HepG2 (cell line): ENCODE measurements at regions not wholly inside any gene's neighbourhood (a gene's known extent, or its start where the extent isn't known, plus 50 kb on each side); places are given as distances from the start of the nearest gene placed in this dataset.

Experiments
- ATAC-seq: fragments of 200-7000 bp; cut with Tn5 transposase; 3 replicates; pipeline ENCODE4 v1.9.1; 2020; ENCODE audit warnings: mild to moderate bottlenecking, moderate library complexity
- BruUV-seq: library from RNA; stranded (reverse); fragments of 400-500 nt; replicated peaks from 2 replicates; lab custom pipeline; 2021; lab: Mats Ljungman, UMichigan
- CTCF ChIA-PET: fragments of 300-600 bp; formaldehyde crosslinking; extraction: SDS; loops from one replicate; lab custom pipeline; 2021; ENCODE audit warnings: low total read pairs, inconsistent platforms, low intra/inter-chr PET ratio; lab: Yijun Ruan, JAX
- POLR2A ChIA-PET: fragments of 350-600 bp; sonication (Branson Sonifier 250); formaldehyde crosslinking; loops from one replicate; lab custom pipeline; 2020; ENCODE audit warnings: antibody characterized with exemption, inconsistent platforms; lab: Yijun Ruan, JAX
- DNase-seq: peaks from one replicate; pipeline ENCODE4 v3.0.0-alpha.2; 2015; ENCODE audit warnings: low spot score
- FAIRE-seq: peaks from 3 replicates; lab custom pipeline; 2011; peaks lifted over from hg19 to GRCh38; lab: Jason Lieb, UNC
- H2AFZ ChIP-seq: one replicate; pipeline ENCODE4 v1.6.1; 2011; ENCODE audit warnings: low read length, inconsistent platforms
- H3K27ac ChIP-seq: fragments of 300-600 bp; 3 replicates; pipeline ENCODE4 v1.8.0; 2011; ENCODE audit warnings: mixed run types, mild to moderate bottlenecking, mixed read lengths, low read length, inconsistent platforms; ENCODE audit not compliant: insufficient read depth; ENCODE audit errors: extremely low read length
- H3K27me3 ChIP-seq, 2 experiments: fragments of 200-600 bp in 1 of 2; 2 replicates in 1 of 2; 3 replicates in 1 of 2; pipeline versions ENCODE4 v1.6.0 to v1.8.0; 2011; ENCODE audit warnings: low read length in 2 of 2, mild to moderate bottlenecking in 2 of 2, moderate library complexity in 2 of 2, inconsistent platforms in 1 of 2; ENCODE audit not compliant: insufficient read depth in 2 of 2, control insufficient read depth in 1 of 2
- H3K36me3 ChIP-seq, 2 experiments: fragments of 200-600 bp in 1 of 2; replicated peaks in 1 of 2; 2 replicates in 1 of 2; 3 replicates in 1 of 2; pipeline versions ENCODE4 v1.5.1 to v1.8.0; 2011; ENCODE audit warnings: low read length in 2 of 2, inconsistent platforms in 1 of 2; ENCODE audit not compliant: insufficient read depth in 2 of 2, control insufficient read depth in 1 of 2
- H3K4me1 ChIP-seq: 2 replicates; pipeline ENCODE4 v1.5.1; 2012; ENCODE audit warnings: low read length, inconsistent platforms; ENCODE audit not compliant: insufficient read depth
- H3K4me2 ChIP-seq: 2 replicates; pipeline ENCODE4 v1.6.0; 2011; ENCODE audit warnings: low read depth, low read length, inconsistent platforms
- H3K4me3 ChIP-seq, 3 experiments: fragments of 200-600 bp in 1 of 3; sonication (generic), shearing (Covaris generic) in 1 of 3; replicated peaks in 1 of 3; 2 replicates each; pipeline ENCODE4 v1.5.1; 2011 to 2016; ENCODE audit warnings: low read length in 3 of 3, inconsistent platforms in 2 of 3, low read depth in 2 of 3, mild to moderate bottlenecking in 2 of 3, control low read depth in 1 of 3, mixed read lengths in 1 of 3; ENCODE audit not compliant: insufficient read depth in 1 of 3
- H3K79me2 ChIP-seq: one replicate; pipeline ENCODE4 v1.6.1; 2011; ENCODE audit warnings: low read length, inconsistent platforms; ENCODE audit not compliant: insufficient read depth
- H3K9ac ChIP-seq: 2 replicates; pipeline ENCODE4 v1.6.0; 2011; ENCODE audit warnings: mild to moderate bottlenecking, low read depth, low read length, inconsistent platforms; ENCODE audit not compliant: insufficient read depth
- H3K9me3 ChIP-seq: 2 replicates; pipeline ENCODE4 v1.5.1; 2012; ENCODE audit warnings: mild to moderate bottlenecking, low read length
- H4K20me1 ChIP-seq: 2 replicates; pipeline ENCODE4 v1.6.0; 2011; ENCODE audit warnings: inconsistent platforms, mild to moderate bottlenecking, low read length, moderate library complexity; ENCODE audit not compliant: insufficient read depth
- FOSL1 ChIP-seq: sonication (generic); formaldehyde crosslinking; IDR thresholded peaks from 2 replicates; pipeline ENCODE4 v1.9.0; 2021; ENCODE audit warnings: missing genetic modification reagents, borderline replicate concordance
- IKZF1 ChIP-seq: fragments of 450-650 bp; IDR thresholded peaks from 2 replicates; pipeline ENCODE4 v1.7.1; 2016
- KLF11 ChIP-seq: IDR thresholded peaks from 2 replicates; pipeline ENCODE4 v1.6.1; 2016; ENCODE audit warnings: missing compliant biosample characterization
- KLF9 ChIP-seq: IDR thresholded peaks from 2 replicates; pipeline ENCODE4 v1.6.1; 2016; ENCODE audit warnings: low read depth
- RARA ChIP-seq: IDR thresholded peaks from 2 replicates; pipeline ENCODE4 v1.6.1; 2016; ENCODE audit warnings: missing genetic modification reagents, missing compliant biosample characterization
- SIN3B ChIP-seq: fragments of 150-350 bp; IDR thresholded peaks from 2 replicates; pipeline ENCODE4 v1.6.1; 2014; ENCODE audit warnings: low read length
- ZBTB8A ChIP-seq: sonication (generic); formaldehyde crosslinking; IDR thresholded peaks from 2 replicates; pipeline ENCODE4 v1.4.0; 2020; ENCODE audit warnings: mild to moderate bottlenecking, low read depth, missing genetic modification reagents, borderline replicate concordance
- ZMYM3 ChIP-seq: sonication (generic); formaldehyde crosslinking; IDR thresholded peaks from 2 replicates; pipeline ENCODE4 v1.5.1; 2020; ENCODE audit warnings: mild to moderate bottlenecking, missing genetic modification reagents
- ZNF232 ChIP-seq: sonication (generic); formaldehyde crosslinking; IDR thresholded peaks from 2 replicates; pipeline ENCODE4 v1.4.0; 2020; ENCODE audit warnings: missing genetic modification reagents, borderline replicate concordance
- ZNF354B ChIP-seq: sonication (generic); formaldehyde crosslinking; IDR thresholded peaks from 2 replicates; pipeline ENCODE4 v1.8.0; 2022; ENCODE audit warnings: mild to moderate bottlenecking, missing genetic modification reagents
- ZNF563 ChIP-seq: sonication (generic); formaldehyde crosslinking; IDR thresholded peaks from 2 replicates; pipeline ENCODE4 v1.8.0; 2022; ENCODE audit warnings: mild to moderate bottlenecking, moderate library complexity, missing genetic modification reagents
- ZNF644 ChIP-seq: IDR thresholded peaks from 2 replicates; pipeline ENCODE4 v1.6.1; 2016; ENCODE audit warnings: low read depth
- WGBS: methylation state at CpG from one replicate; pipeline ENCODE4 v1.1.6; 2017; ENCODE audit warnings: low lambda C conversion rate; 5-methylcytosine and 5-hydroxymethylcytosine counted together
- in situ Hi-C: cut with HindIII; loops from 2 replicates; pipeline ENCODE4 v1.10.0; 2017; ENCODE audit warnings: low pct_unique_long_range_greater_than_20kb; ENCODE audit not compliant: extremely low pct_ligation_motif_present
- intact Hi-C: fragments of 100-400 bp; cut with micrococcal nuclease; formaldehyde crosslinking; loops from one replicate; pipeline ENCODE4 v1.10.0; 2022; ENCODE audit not compliant: unreplicated experiment
- TF ChIP-seq, protein P1 (sequence below): sonication (generic); formaldehyde crosslinking; IDR thresholded peaks from 2 replicates; pipeline ENCODE4 v1.5.0; 2020; ENCODE audit warnings: mild to moderate bottlenecking, low read depth, missing genetic modification reagents, borderline replicate concordance
- TF ChIP-seq, protein P2 (sequence below): sonication (generic); formaldehyde crosslinking; conservative IDR thresholded peaks from 2 replicates; pipeline ENCODE4 v1.8.0; 2022; ENCODE audit warnings: low read depth, missing genetic modification reagents
- TF ChIP-seq, protein P3 (sequence below): fragments of 450-650 bp; IDR thresholded peaks from 2 replicates; pipeline ENCODE4 v1.6.1; 2017; ENCODE audit warnings: mild to moderate bottlenecking

DNA sequence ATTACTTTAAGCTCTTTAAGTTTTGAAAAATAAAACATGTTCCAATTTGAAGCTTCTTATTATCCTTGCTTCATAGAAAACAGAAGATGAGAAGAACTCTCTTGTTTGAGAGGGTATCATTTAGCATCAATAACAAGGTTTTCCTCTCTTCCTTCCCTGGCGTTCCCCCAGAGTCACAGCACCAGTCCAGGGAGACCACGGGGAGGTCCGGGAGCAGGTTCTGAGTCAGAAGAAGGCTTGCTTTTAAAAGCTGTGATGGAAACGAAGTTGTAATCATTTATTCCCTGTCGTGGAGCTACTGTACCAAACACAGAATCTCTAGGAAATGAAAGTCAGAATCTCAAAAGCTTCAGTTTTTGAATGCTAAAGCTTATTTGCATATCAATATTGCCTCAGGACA, 174.0 kb upstream of the LSM14A start:
- Histone ChIP-seq H2AFZ (no peak overlapping the region), H3K9me3 (no peaks in the 10 kb centered on the region), H3K4me3 (no peak overlapping the region), H3K9ac (no peak overlapping the region), H3K79me2 (no peaks in the 10 kb centered on the region), H3K27me3 (peaks cover 0 to 10% of the 10 kb centered on the region in 2 experiments; a peak in 2 of 5 replicates), H3K36me3 (no peaks in the 10 kb centered on the region), H3K27ac (no peak overlapping the region), H3K4me1 (no peaks in the 10 kb centered on the region), H4K20me1 (no peaks in the 10 kb centered on the region), H3K4me2 (no peak overlapping the region)
- in situ Hi-C loops, result loop anchor here (5.0 kb wide), 1 partner anchor 221 kb away; no protein-coding TSS in a partner anchor
- no TSS peak for BruUV-seq
- CTCF ChIA-PET, result interaction anchor here (2.2 to 4.2 kb wide), 2 partner anchors 203 to 220 kb away, joined by 20 to 55 read pairs; partner anchors contain the start of gene KCTD15
- TF ChIP-seq KLF11 (CRISPR knock-in tag), result no peak
- no peak for TF ChIP-seq SIN3B
- POLR2A ChIA-PET, result no interaction called here
- under 1% methylated on average over 5 of the region's 5 CpGs for WGBS
- ATAC-seq, result no peak
- no peak for DNase-seq
- no peak for FAIRE-seq
- intact Hi-C loops, result loop anchor here (1.0 to 10.0 kb wide), 3 partner anchors 54 to 220 kb away; no protein-coding TSS in a partner anchor

DNA sequence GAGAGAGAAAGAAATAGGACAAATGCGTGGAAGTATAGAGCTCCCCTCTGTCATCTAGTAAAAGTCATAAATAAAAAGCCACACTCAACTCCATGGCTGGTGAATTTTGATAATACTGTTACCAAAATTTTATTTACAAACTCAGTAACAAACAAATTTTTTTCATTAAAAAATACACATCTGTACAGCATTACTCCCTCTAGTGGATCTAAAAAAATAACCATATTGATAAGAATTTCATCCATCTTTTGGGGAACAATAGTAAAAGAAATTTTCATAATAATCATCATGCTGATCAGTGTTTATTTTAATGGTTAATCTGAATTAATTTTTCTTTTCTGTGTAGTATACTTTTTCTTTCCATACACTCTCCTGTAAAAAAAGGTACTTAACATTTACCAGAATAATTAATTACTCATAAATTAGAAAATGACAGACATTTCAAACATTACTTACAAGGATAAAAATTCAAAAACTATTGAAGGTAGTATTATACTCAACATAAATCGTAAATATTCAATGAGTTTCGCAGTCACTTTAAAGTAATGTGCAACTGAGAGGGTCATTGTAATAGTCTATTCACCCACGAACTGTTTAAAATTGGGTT, 173.5 kb upstream of the LSM14A start:
- ChIA-PET CTCF (interaction anchor here (2.2 to 4.2 kb wide), 2 partner anchors 204 to 221 kb away, joined by 20 to 55 read pairs; partner anchors contain the start of gene KCTD15), POLR2A (no interaction called here)
- Histone ChIP-seq H3K27me3 (peaks cover 0 to 16% of the 10 kb centered on the region in 2 experiments; a peak in 2 of 5 replicates), H3K4me3 (no peak overlapping the region), H3K4me2 (no peak overlapping the region), H3K9me3 (no peaks in the 10 kb centered on the region), H4K20me1 (no peaks in the 10 kb centered on the region), H3K9ac (no peak overlapping the region), H3K4me1 (no peaks in the 10 kb centered on the region), H2AFZ (no peak overlapping the region), H3K79me2 (no peaks in the 10 kb centered on the region), H3K27ac (no peak overlapping the region), H3K36me3 (no peaks in the 10 kb centered on the region)
- no peak for DNase-seq
- ATAC-seq, result no peak
- BruUV-seq, result no TSS peak
- WGBS, result 4% methylated on average over 4 of the region's 4 CpGs
- FAIRE-seq, result no peak
- in situ Hi-C loops, result loop anchor here (5.0 kb wide), 1 partner anchor 222 kb away; no protein-coding TSS in a partner anchor
- intact Hi-C loops, result loop anchor here (1.0 to 10.0 kb wide), 3 partner anchors 54 to 221 kb away; no protein-coding TSS in a partner anchor
- TF ChIP-seq, protein P1, sequence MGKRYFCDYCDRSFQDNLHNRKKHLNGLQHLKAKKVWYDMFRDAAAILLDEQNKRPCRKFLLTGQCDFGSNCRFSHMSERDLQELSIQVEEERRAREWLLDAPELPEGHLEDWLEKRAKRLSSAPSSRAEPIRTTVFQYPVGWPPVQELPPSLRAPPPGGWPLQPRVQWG, result no peak
- TF ChIP-seq ZMYM3, result no peak
- no peak for TF ChIP-seq IKZF1
- no peak for TF ChIP-seq ZNF232
- no peak for TF ChIP-seq KLF9
- no peak for TF ChIP-seq ZNF563 (CRISPR knock-in tag)
- TF ChIP-seq, protein P2, sequence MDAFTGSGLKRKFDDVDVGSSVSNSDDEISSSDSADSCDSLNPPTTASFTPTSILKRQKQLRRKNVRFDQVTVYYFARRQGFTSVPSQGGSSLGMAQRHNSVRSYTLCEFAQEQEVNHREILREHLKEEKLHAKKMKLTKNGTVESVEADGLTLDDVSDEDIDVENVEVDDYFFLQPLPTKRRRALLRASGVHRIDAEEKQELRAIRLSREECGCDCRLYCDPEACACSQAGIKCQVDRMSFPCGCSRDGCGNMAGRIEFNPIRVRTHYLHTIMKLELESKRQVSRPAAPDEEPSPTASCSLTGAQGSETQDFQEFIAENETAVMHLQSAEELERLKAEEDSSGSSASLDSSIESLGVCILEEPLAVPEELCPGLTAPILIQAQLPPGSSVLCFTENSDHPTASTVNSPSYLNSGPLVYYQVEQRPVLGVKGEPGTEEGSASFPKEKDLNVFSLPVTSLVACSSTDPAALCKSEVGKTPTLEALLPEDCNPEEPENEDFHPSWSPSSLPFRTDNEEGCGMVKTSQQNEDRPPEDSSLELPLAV (CRISPR knock-in tag), result no peak
- no peak for TF ChIP-seq FOSL1 (CRISPR knock-in tag)
- TF ChIP-seq ZBTB8A (CRISPR knock-in tag), result no peak
- TF ChIP-seq RARA, result no peak
- TF ChIP-seq, protein P3, sequence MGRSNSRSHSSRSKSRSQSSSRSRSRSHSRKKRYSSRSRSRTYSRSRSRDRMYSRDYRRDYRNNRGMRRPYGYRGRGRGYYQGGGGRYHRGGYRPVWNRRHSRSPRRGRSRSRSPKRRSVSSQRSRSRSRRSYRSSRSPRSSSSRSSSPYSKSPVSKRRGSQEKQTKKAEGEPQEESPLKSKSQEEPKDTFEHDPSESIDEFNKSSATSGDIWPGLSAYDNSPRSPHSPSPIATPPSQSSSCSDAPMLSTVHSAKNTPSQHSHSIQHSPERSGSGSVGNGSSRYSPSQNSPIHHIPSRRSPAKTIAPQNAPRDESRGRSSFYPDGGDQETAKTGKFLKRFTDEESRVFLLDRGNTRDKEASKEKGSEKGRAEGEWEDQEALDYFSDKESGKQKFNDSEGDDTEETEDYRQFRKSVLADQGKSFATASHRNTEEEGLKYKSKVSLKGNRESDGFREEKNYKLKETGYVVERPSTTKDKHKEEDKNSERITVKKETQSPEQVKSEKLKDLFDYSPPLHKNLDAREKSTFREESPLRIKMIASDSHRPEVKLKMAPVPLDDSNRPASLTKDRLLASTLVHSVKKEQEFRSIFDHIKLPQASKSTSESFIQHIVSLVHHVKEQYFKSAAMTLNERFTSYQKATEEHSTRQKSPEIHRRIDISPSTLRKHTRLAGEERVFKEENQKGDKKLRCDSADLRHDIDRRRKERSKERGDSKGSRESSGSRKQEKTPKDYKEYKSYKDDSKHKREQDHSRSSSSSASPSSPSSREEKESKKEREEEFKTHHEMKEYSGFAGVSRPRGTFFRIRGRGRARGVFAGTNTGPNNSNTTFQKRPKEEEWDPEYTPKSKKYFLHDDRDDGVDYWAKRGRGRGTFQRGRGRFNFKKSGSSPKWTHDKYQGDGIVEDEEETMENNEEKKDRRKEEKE, result no peak
- no peak for TF ChIP-seq ZNF354B (CRISPR knock-in tag)
- no peak for TF ChIP-seq ZNF644 (CRISPR knock-in tag)
